Tongue (tissue), 1 donor: ENCODE measurements at regions not wholly inside any gene's neighbourhood (a gene's known extent, or its start where the extent isn't known, plus 50 kb on each side); places are given as distances from the start of the nearest gene placed in this dataset.
A peak's percentile ranks its signal among the peaks of the same experiment; 100 is the strongest.

Experiments
- DNase-seq: peaks from one replicate; pipeline ENCODE4 v3.0.0-alpha.2; 2015

DNA sequence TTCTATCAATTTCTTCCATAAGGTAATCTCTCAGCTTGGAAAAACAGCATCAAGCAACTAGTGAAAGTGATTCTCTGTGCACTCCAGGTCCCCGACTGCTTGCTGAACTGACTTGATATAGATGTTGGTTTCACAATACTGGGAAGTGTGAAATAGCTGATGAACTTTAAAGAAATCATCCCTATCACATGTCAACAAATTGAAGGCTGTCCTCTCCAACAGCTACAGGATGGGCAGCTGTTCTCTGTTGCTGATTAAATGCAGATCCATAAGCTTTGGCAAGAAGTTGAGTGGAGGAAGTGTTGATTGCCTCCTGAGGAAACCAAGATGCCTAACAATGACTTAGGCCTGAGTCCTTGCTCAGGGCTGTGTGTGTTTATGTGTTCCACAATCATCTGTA, 130.4 kb upstream of the GDF10 start:
- no peak for DNase-seq

DNA sequence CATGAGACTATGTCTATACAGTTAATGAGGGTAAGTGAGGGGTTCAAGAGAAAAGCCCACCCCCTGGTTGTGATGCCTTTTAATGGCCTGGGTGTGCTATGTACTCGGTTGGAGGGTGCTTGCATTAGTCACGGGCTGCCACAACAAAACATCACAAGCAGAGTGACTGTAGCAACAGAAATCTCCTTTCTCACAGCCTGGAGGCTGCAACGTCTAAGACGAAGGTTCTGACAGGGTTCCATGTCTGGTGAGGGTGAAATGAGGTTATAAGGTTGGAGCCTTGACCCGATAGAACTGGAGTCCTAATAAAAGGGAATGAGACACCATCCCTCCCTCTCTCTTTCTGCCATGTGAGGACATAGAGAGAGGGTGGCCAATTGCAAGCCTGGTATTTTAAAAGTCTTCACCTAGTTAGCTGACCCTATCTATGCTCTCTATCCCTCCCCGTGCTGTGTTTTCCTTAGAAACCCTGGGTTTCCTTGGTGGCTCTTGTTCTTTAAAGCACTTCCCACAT, 126.0 kb upstream of the GDF10 start:
- no peak for DNase-seq

DNA sequence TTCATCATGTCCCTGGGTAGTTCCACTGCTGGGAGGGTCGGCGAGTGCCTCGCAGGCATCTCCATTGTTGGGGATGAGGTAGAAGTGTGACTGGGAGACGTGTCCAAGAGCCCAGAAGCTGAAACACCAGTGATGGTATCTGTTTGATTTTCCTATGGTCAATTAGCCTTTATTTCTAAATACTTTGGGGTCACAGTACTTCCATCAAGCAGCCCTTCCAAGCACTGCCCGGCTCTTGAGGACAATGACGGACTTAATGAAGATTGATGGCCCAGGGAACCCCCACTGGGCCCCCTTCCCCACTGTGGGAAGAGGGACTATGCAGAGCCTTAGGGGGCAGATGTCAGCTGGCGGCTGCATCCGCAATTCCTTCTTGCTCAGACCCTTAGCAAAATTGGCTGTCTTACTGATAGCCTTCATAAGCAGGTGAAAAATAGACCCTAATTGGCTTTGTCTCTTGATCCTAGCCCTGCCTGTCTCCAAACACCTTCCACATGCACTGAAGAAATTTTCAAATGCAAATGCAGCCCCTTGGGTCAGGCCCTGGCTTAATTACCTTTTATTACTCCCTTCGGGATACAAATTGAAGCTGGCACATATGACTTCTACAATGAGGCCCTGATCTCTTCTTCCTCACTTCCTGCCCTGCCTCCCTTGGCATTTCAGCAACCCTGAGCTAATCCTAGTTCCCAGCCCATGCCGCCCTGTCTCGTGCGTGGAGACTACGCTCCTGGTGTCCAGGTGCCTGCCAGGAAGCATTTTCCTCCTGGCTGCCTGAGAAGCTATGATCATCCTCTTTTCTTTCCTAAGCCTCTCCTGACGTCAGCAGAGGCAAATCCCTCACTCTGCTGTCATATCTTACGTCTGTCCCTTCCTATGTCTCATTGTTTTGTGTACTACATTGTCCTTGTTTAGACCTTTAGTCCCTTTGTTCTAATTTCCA, 124.5 kb upstream of the GDF10 start:
- no peak for DNase-seq

GRCh38 chr10:47176206-47176902, 123.6 kb upstream of the GDF10 start:
- DNase-seq: no peak

DNA sequence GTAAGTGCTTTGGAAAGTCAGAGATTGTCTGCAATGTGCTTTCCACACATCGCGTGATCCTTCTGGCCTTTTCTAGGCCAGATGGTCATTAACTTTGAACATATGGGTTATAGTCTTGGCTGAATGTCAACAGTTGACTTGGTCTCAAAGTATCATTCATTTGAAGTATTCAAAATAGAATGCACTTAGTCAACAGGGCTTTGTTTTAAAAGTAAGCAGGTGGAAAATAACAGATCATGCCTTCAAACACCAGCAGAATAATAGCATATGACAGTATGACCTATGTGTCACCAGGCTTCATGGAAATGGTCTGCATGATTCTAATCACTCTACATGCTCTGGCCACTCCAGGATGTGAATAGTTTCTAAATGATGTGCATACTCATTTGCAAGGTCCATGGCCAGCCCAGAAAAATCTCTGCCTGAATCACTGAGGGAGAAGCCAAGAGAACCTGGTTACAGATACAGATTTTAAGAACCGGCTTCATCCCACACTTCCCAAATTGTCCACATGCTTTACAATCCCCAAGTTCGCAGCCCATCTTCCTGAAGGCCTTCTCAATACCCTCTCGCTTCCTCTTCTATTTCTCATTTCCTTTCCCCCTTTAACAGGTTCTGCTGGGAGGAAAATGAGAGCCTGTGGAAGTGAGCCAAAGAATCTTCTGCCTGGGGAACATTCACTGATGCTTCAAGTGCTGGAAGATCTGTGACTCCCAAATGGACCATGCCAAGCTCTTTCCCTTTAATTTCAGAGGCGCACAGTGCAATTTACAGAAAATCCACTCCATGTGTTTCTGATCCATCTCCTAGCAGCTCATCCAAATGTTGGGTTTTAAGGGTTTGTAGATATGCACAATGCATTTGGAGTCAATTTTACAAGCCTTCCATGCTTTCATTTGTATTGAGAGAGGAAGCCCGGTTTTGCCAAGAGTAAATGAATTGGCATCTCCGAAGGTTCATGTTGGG, 122.8 kb upstream of the GDF10 start:
- DNase-seq: peak; percentile 44

DNA sequence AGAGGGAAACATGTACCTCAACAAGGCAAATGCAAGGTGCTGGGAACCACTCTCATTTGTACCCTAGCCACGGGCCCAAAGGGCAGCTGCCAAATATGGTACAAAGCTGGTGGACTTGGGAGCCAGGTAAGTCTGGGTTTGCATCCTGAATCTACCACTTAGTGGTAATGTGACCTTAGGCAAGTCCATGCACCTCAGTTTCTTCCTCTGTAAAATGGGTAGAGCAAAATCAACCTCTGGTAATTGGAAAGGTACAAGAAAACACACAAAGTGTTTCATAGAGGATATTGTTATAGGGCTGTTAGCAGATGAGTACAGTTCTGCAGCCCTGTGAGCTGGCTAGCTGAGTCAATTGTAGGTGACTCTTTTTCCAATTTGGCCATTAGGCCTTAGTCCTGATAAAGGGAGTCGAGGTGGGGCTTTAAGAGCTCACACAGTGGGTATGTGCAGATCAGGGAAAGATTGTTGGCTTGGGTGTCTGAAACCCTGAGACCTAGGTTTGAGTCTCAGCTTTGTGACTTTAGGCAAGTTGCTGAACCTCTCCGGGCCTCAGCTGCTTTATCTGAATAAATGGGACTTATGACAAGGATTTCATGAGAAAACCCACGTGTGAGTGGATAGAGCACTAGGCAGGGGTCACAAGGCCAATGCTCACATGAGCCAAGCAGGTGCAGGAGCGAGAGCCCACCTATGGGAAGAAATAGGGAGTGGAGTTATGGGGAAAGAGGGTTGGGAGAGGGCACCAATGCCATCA, 121.3 kb upstream of the GDF10 start:
- DNase-seq: no peak

DNA sequence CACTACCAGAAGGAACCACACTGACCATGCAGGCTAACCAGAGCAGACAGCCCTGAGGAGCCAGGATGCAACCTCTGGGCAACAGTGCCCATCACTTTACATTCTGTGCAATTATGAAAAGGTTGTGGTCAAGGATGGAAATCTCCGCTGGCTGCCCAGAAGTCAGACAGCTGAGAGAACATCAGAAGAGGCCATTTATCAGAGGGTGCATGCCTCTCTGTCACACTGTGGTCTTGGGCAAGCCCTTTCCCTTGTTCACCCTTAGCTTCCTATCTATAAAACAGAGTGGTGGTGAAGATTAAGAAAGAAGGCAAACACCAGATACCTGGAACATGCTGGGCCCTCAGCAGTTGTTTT, 120.7 kb upstream of the GDF10 start:
- DNase-seq: no peak

- DNase-seq: peak; percentile 46
Observed at GRCh38 chr10:47181052-47181849, 118.7 kb upstream of the GDF10 start.

GRCh38 chr10:47182934-47183703, 116.9 kb upstream of the GDF10 start:
- DNase-seq: peak; percentile 86

GRCh38 chr10:47183704-47184041, 116.3 kb upstream of the GDF10 start:
- DNase-seq: peak; percentile 75

- DNase-seq: no peak
Observed at GRCh38 chr10:47184273-47184672, 115.7 kb upstream of the GDF10 start.

DNA sequence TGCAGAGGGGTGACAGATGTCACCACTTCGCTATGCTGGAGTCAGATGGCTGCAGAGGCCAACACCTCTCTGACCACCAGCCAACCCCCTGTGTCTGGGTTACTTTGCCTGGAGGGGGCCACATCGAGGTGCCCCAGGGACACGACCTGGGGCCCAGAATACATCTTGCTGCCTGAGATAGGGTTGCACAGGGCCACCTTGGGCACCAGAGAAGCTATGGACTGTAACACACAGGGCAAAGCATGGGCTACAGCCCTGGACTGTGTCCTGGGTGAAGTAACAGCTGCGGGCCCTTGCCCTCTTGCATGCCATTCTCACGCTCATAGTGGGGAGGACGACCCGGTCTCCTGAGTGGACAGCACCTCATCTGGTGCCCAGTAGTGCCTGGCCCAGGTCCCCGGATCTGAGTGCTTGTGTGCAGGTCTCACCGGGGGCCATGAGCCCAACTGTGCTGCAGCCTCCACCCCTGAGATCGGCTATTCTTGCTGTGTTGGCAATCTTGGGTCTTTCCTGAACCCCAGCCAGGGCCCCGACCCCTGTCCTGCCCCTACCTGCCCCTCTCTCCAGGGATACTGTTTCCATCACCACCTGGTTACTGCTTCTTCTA, 115.2 kb upstream of the GDF10 start:
- no peak for DNase-seq

- no peak for DNase-seq
Observed at GRCh38 chr10:47186941-47187340, 113.1 kb upstream of the GDF10 start.

DNA sequence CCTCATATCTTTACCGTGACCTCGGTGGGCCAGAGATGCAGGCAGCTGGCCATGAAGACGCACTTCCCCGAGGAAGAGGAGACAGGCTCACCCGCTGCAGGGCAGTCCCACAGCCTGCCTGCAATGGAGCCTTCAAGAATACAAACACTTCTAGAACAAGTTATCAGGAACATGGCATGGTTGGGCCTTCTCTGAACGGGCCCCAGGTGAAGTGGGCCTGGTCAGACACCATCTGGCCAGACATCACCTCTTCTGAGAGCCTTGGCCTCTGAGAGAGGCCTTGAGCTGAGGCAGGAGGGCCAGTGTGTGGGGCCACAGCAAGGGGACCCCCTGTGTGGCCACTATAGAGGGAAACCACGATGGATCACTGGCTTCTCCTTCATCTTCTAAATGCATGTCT, 112.4 kb upstream of the GDF10 start:
- no peak for DNase-seq

DNA sequence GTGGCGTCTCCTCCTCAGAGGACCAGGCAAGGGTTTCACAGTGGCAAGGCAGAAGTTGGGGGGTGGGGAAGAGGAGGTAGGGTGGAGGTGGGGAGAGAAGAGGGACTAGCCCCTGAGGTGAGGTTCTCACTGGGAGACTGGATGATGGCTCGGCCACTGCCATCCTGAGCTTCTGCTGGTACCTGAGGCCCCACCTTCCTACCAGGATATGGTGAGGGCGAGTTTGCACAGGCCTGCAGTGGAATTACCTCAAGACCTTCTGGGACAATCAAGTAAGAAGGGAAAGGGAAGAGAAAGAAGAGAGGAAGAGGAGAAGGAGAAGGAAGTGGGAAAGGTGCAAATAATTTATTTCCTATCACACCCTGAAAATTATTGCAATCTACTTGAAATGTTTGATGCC, 111.8 kb upstream of the GDF10 start:
- DNase-seq: no peak

DNA sequence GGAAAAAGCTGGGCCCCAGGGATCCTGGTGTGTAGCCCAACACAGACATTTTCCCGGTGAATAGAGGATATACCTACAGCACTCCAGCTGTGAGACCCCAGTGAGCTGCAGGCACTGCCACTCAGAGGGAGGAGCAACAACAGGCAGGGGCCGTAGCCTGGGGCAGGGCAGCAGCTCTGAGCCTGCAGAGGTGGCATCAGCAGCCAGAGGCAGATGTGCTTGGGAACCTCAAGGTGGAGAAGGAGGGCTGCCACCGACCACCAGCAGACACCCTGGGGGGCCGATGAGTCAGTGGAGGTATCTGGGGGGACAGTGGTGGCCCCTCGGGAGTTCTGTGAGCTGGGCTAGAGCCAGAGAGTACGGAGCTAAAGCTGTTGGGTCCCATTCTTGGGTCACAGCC, 110.2 kb upstream of the GDF10 start:
- DNase-seq: no peak

GRCh38 chr10:47190301-47190700, 109.7 kb upstream of the GDF10 start:
- DNase-seq: no peak

DNA sequence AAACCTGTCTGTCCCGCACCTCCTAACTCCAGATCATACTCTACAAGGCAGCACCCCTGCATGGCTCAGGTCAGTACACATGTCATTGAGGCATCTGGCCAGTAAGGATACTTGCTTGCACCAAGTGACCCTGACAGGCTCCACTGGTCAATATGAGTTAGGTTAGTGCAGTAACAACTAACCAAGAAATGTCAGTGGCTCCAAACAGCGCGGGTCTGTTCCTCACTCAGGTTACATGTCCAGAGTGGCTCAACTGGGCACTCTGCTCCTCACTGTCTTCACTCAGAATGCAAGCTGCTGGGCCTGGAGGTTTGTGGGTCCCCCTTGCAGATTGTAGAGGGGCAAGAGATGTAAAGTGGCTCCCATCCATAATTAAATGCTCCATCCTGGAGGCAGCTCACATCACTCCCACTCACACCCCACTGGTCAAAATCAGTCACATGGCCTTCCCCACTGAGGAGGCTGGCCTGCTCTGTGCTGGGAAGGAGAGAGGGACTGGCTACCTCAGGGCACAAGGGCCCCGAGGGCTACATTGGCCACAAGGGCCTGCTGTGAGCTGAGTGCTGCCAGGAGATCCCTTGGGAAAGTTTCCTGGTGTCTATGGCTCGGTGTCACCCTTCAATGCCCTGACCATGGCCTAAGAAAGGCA, 109.1 kb upstream of the GDF10 start:
- no peak for DNase-seq

DNA sequence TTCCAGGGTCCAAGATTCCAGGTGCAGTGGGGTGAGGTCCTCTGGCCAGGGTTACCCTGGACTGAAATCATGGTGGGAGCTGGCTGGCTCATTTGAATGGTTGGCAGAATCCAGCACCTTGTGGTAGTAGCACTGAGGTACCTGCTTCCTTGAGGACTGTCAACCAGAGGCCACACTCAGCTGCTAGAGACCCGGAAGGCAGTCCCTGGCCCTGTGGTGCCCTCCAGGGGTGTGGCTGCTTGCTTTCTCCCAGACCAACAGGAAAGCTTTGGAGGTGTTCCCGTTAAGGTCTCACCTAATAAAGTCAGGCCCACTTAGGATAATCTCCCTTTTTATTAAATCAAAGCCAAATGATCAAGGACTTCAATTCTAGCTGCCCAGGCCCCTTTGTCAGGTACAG, 107.7 kb upstream of the GDF10 start:
- no peak for DNase-seq
